HG02798 (cell line): ENCODE measurements at regions not wholly inside any gene's neighbourhood (a gene's known extent, or its start where the extent isn't known, plus 50 kb on each side); places are given as distances from the start of the nearest gene placed in this dataset.

Experiments used
- ATAC-seq: cut with Tn5 transposase; IDR thresholded peaks from one replicate; pipeline ENCODE4 v1.9.1; 2021; ENCODE audit warnings: mild to moderate bottlenecking; ENCODE audit not compliant: unreplicated experiment, poor library complexity

DNA sequence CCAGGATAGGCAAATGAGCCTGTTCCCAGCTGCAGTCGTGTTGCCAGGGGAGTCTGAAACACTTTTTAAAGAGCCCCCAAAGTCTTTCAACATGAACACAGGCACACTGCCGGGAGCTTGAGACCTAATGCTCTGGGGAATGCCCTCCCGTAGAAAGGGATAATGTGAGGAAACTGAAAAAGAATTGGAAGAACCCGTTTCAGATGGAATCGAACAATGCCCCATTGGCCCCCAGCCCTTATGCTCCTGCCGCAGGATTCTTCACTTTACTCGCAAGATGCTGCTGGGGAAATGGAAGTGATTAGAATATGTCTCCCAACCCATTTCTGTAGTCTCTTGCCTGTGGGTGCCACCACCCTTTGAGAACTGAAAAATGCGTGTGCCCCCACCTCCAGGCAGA, 136.3 kb upstream of the GATA6 start:
- no peak for ATAC-seq

GRCh38 chr18:22034276-22034675, 135.1 kb upstream of the GATA6 start:
- no peak for ATAC-seq

DNA sequence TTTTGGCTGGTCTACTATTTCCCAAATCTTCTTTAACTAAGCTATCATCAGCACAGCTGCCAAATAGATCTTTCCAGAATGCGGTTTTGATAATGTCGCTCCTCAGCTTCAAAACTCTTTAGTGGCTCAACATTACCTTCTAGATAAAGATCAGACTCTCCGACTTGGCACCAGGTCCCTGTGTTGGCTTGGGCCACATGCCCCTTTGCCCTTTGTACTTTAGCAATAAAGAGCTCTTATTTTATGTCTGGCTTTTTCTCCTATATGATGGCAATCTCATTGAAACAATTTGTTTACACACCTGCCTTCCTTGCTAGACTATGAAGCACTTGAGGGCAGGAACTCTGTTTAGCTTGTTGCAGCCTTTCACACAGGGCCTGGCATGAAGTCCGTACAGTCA, 128.9 kb upstream of the GATA6 start:
- no peak for ATAC-seq

DNA sequence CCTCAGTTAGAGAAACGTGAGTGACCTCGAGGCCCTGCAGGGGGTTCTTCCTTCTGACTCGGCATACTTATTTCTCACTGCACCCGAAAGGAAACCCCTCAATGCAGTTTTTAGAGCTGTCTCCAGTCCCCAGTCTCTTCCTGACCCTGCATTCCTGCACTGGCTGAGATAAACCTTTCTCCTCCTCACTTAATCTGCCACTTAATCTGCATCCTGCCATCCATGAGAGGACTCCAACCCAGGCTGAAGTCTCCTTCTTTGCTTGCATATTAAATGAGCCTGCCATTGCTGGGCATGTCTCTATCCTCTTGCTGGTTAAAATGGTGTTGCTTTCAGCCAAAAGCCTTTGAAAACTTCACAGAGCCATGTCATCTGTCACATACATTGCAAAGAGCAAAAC, 125.6 kb upstream of the GATA6 start:
- no peak for ATAC-seq

DNA sequence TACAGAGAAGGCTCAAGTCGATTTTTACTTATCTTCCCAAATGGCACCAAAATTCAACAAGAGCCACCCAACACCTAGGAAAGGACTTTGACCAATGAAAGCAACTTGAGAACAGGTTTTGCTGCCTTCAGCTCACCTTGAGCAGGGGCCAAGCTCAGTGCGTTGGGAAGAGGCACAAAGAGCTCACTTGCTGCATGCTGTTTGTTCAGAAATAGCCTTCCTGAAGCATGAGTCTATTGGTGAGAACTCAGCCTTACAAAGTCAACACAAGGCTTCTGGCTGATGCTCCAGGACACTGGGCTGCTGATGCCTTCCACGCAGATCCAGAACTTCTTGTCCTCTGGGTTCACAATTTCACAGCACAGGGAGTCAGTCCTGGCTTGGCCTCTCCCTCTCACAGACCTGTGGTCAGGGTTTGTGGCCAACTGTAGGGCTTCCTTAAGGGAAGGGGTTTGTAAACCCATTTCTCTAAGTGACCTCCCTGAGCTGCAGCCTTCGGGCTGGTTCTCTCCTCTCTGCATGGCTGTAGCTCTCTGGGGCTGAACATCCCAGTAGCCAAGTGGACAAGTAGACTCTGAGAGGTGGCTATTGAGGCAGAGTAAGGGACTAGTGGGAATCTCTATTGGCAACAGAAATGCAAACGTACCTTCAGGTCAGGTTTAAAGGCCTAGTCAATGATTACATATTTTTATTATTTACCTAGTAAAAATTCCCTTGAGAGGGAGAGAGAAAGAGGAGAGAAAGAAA, 124.7 kb upstream of the GATA6 start:
- ATAC-seq = no peak

- no peak for ATAC-seq
Measured at GRCh38 chr18:22045221-22045918, 124.0 kb upstream of the GATA6 start.

- no peak for ATAC-seq
Measured at GRCh38 chr18:22046473-22046872, 122.9 kb upstream of the GATA6 start.

DNA sequence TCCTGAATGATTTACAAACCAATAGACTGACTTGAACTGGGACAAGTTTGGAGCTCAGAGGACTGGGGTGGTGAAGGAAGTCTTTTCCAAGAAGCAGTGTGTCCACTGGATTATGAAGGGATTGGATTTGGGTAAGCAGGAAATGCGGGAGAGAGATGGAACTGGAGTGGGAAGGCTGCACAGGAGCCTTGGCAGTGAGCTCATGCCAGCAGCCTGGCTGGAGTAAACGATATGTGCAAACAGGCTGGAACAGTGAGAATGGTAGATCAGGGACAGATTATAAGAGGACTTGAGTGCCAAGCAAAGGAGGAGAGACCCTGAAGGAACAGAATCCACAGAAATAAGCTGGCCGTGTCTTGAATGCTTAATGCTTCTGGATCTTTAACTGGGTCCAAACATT, 121.9 kb upstream of the GATA6 start:
- ATAC-seq = no peak

- no peak for ATAC-seq
Measured at GRCh38 chr18:22048221-22048620, 121.2 kb upstream of the GATA6 start.

DNA sequence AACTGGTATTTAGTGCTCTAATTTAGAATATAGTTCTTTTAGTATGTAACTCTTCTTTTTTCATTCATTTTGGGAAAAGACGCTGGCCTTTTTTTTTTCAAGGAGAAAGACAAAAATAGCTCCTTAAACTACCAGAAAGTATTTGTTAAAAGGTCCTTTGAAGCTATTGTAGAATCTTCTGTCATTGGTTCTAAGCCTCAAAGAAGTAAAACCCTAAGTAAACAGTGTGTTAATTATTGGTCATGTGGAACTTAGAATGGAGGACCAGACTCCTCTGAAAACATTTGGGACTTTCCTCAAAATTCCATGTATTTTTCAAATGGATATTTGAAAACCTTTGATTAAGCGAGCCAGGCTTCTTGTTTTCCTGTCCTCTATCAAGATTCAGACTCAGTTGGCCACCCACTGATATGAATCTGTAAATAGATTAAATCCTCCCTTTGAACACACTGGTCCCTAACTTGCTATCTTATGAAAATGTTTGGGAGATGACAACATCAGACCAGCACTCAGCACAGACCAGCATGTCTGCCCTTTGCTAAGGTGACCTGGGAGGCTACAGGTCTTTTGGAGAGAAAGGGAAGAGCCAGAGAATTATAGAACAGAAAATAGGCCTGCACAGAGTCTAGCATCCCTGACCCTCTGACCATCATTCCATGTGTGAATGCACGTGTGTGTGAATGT, 120.3 kb upstream of the GATA6 start:
- no peak for ATAC-seq

DNA sequence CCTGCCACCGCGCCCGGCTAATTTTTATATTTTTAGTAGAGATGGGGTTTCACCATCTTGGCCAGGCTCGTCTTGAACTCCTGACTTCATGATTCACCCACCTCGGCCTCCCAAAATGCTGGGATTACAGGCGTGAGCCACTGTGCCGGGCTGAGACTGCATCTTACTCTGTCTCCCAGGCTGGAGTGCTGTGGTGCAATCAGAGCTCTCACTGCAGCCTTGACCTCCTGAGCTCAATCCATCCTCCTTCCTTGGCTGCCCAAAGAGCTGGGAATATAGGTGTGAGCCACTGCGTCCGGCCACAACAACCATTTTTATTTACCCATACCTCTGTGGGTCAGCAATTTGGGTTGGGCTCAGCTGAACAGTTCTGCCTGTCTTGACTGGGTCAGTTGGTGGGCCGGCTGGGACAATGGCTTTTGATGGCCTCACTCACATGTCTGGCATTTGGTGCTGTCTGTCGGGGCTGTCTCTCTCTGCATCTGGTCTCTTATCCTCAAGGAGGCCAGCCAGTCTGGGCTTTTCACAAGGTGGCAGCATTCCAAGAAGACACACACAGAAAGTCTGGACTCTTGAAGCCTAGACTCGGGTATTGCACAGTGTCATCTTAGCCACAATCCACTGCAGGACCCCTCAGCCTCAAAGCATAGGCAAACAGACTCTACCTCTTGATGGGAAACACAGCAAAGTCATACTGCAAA, 116.8 kb upstream of the GATA6 start:
- ATAC-seq = no peak

DNA sequence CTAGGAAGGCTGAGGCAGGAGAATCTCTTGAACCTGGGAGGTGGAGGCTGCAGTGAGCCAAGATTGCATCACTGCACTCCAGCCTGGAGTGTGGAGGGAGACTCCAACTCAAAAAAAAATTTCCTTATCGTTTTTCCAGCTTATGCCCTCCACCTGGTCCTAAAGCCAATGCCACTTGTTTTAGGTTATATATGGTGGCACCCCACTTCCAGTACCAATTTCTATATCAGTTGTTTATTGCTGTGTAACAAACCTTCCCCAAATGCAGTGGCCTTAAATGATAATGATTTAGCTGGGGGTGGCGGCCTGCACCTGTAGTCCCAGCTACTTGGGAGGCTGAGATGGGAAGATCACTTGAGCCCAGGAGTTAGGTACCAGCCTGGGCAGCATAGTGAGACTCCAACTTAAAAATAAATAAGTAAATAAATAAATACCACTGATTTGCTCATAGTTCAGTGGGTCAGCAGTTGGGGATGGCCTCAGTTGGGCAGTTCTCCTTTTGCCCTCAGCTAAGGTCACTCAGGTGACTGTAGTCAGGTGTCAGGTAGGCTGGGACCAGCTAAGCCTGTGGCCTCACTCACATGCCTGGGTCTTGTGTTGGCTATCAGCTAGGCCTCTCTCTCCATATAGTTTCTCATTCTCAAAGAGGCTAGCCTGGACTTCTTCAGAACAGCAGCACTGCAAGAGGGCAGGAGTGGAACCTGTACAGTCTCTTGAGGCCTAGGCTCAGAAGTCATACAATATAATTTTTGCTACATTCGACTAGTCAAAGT, 113.7 kb upstream of the GATA6 start:
- ATAC-seq = no peak

DNA sequence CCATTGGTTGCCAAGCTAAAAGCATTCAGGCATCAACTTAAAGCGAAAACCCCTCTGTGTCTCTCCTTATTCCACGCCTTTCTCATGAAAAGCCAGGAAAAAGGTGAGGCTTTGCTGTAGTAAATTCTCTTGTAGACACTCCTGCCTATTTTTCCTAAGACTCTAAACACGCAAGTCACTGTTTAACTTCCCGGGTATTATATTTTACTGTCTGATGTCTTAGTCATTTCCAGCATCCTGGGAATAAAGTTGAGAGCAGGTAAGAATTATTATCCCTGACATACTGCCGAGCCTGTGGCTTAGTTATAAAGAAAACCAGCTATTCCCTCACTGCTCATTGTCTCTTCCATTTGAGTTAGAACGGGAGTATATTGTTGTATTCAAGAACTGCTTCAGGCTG, 112.4 kb upstream of the GATA6 start:
- no peak for ATAC-seq

GRCh38 chr18:22057908-22058527, 111.4 kb upstream of the GATA6 start:
- ATAC-seq = no peak

- no peak for ATAC-seq
Measured at GRCh38 chr18:22060361-22060760, 109.0 kb upstream of the GATA6 start.

- no peak for ATAC-seq
Measured at GRCh38 chr18:22063102-22063501, 106.3 kb upstream of the GATA6 start.

DNA sequence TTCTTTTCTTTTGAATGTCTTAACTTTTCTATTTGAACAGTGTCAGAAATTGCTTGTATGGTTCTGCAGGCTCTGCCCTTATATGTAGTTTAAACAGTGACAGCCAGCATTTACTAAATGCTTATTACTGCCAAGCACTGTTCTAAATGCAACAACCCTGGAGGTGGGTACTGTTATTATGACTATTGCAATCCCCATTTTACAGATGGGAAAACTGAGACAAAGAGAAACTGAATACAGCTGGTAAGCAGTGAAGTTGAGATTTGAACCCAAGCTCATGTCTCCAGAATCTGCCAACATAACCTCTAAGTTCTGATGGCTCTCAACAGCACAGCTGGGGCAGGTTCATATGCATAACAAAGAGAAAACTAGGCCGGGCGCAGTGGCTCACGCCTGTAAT, 105.7 kb upstream of the GATA6 start:
- ATAC-seq = no peak

DNA sequence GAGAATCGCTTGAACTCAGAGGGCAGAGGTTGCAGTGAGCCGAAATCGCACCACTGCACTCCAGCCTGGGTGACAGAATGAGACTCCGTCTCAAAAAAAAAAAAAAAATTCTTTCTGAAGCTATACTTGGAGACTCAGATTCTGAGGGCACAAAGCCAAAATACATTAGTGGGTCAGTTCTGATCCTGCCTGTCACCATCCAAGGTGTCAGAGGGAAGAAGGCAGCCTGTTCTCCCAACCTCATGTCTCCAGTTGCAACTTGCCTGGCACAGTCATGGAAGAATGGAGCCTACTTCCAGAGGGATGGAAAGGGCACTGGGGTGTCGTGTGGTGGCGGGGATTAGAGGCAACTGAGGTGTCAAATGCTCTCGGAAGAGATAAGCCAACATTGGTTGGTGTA, 104.8 kb upstream of the GATA6 start:
- ATAC-seq = no peak

GRCh38 chr18:22065311-22065710, 104.1 kb upstream of the GATA6 start:
- ATAC-seq = no peak

DNA sequence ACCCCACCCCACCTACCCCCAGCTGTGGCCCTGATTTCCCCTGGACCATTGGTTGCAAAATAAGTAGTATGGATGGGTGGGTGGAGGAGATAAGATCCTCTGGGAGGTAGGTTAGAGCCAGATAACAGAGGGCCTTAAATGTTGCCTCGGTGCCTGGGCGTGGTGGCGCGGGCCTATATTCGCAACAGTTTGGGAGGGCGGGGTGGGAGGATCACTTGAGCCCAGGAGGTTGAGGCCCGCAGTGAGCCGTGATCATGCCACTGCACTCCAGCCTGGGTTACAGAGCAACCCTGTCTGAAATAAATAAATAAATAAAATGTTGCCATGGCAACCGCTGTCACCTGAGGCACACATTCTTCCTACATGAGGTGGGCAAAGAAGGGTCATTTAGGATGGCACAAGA, 103.3 kb upstream of the GATA6 start:
- no peak for ATAC-seq
